SKM-1 treated with dmso at 0.1 percent for 144 hours (cell line): ENCODE measurements at regions not wholly inside any gene's neighbourhood (a gene's known extent, or its start where the extent isn't known, plus 50 kb on each side); places are given as distances from the start of the nearest gene placed in this dataset.

Experiments used
- DNase-seq: peaks from one replicate; lab custom pipeline; 2025; ENCODE audit not compliant: unreplicated experiment; lab: John Stamatoyannopoulos, UW

GRCh38 chr1:96236156-96236739 is 485.3 kb upstream of the PTBP2 start:
- DNase-seq = peak; percentile 53

DNA sequence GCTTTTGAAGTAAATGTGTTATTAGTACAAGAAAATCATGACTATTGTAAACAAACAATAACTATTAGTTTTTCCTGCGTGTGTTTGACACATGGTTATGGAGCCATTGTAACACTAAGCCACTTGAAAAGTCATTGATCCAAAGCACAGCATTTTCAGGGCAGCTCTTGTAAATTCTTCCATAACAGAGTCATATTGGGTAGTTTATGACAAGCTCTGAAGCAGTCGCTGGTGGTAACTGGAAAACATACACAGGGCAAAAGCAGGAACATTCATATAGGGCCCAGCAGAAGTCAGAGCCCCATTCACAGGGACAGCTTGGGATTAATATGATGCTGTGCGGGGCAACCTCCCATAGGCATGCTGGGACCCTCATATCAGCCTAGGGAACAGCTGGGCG is 483.2 kb upstream of the PTBP2 start:
- DNase-seq = no peak

DNA sequence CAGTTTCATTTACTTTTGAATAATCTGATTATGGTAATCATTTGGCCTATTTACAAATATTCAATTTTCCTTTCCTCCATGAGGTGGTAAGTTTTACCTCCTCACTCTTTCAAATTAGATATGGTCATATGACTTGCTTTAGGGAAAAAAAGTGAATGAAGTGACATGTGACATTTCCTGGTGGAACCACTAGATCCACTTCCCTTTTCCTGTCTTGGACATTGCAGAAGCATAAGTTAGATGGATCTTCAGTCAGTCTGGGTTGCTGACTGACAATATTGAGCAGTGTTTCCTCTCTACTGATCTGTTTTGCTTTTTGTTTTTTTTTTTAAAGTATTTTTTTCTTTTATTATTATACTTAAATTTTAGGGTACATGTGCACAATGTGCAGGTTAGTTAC is 481.1 kb upstream of the PTBP2 start:
- DNase-seq = no peak

DNA sequence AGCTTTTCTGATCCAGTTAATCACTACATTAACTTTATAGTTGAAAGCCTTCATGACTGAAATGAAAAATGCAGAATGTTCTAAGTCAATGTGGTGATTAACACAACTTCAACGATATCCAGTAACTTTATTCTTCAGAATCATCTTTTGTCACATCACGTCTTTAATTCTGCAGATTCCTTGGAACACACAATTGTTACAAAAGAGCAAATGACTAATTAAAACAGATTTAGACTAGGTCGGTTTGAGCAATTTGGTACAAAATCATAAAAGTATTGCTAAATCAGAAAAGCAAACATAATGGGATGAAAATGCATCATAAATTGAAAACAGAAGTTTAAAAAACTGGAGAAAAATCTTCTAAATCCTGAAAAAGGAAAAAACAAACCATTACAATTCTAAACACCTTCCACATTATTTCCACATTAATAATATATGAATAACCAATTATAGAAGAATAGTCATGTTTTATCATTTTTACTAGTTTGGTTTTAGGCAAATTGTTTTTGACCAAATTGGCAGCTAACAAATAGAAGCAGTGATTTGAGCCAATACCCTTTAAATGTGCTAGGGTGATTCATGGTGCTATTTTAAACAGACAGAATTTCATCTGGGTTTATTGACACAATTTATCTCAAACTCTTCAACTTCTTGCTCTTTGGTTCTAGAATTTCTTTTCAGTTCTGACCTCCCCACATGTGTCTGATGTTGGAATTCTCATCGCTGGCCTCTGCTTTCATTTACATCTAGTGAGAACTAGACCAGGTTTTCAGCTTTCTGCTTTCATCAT is 468.1 kb upstream of the PTBP2 start:
- no peak for DNase-seq

- DNase-seq = no peak
Measured at GRCh38 chr1:96256130-96256790, 465.3 kb upstream of the PTBP2 start.

- DNase-seq = no peak
Measured at GRCh38 chr1:96259399-96259798, 462.2 kb upstream of the PTBP2 start.

- DNase-seq = no peak
Measured at GRCh38 chr1:96281491-96281890, 440.1 kb upstream of the PTBP2 start.

DNA sequence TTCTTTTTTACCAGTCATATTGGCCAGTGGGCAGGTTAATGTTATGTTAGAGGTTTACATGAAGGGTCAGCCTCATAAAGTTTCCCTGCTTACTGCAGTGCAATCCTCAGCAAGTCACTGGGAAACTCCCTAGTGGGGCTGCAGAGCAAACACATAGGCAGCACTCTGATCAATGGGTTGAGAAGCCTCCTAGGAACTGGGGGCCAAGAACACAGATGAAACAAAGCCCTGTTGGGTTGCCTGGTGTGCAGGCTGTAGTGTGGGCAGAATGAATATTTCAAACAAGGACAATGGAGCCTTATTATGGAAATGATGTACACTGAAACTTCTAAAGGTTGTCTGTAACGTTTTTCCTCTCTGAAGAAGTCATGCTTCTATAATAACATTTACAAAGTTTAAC is 431.6 kb upstream of the PTBP2 start:
- no peak for DNase-seq

DNA sequence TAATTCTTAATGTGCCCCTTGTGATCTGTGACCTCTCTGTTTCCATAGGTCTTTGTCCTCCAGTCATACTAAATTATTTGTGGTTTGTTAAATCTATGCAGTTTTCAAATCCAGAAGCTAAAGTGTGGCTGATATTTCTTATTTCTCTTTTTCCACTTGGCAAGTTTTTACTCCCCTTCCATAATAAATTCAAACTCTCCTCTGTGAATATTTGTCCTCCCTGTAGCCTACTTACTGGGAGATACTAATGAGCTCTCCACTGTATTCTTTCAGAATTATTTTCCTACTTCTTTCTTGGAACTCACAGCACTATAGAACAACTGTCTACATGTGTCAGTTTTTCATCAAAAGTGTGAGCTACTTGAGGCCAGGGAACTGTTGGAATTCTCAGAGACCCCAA is 430.8 kb upstream of the PTBP2 start:
- DNase-seq = no peak

DNA sequence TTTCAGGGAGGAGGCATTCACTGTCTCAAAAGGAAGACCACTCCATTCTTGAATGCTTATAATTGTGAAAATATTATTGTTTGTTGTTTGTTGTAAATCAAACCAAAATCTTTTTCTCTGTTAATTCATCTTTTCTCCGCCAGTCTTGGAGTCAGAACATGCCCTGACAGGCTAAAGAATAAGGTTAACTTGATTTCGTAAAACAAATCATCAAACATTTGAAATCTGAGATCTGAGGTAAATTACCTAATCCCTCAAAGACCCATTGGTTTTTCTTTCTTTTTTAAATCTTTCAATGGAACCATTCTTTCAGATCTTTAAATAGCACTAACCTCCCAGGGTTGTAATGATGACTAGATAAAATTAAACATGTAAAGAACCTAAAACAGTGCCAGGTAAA is 430.1 kb upstream of the PTBP2 start:
- DNase-seq = no peak

GRCh38 chr1:96292141-96292540 is 429.4 kb upstream of the PTBP2 start:
- DNase-seq = no peak

DNA sequence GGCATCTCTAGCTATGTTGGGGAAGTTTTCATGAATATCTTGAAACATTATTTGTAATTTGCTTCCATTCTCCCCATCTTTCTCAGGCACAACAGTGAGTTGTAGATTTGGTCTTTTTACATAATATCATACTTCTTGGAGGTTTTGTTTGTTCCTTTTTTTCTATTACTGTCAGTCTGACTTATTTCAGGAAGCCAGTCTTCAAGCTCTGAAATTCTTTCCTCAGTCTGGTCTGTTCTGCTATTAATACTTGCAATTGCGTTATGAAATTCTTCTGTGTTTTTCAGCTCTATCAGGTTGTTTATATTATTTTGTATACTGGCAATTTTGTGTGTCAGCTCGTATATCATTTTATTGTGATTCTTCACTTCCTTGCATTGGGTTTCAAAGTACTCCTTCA is 424.6 kb upstream of the PTBP2 start:
- DNase-seq = no peak

- DNase-seq = no peak
Measured at GRCh38 chr1:96306809-96307560, 414.6 kb upstream of the PTBP2 start.

GRCh38 chr1:96308314-96308713 is 413.3 kb upstream of the PTBP2 start:
- peak; percentile 70 for DNase-seq

DNA sequence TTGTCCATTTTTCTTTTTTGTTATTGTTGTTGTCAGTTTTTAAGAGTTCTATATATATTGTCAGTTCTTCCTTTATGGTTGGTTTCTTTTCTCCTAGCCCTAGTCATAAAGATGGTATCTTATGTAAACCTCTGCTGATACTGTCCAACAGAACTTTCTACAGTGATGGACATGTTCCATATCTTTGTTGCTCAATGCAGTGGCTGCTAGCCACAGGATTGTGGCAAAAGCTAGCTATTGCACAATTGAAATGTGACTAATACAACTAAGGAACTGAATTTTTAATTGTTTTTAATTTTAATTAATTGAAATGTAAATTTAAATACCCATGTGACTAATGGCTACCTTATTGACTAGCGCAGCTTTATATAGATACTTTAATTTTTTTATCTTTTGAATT is 411.8 kb upstream of the PTBP2 start:
- DNase-seq = peak; percentile 70

DNA sequence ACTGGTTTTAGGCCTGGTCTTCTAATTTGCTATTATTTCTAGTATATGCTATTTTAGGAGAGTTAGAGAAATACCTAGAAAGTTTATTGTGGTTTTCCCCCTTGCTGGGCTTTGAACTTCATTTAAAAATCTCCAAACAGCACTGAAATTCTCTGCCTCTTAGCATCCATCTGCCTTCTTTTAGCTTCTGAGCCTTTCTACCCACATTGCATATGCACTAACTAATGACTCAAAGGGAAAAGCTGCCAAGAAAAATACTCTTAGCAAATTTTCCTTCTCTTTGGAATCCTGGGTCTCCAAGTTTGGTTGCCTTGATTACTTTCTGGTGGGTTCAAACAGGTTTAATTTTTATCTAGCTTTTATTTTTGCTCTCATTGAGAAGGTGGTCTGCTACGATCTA is 408.4 kb upstream of the PTBP2 start:
- DNase-seq = no peak

- DNase-seq = no peak
Measured at GRCh38 chr1:96329121-96329520, 392.5 kb upstream of the PTBP2 start.

DNA sequence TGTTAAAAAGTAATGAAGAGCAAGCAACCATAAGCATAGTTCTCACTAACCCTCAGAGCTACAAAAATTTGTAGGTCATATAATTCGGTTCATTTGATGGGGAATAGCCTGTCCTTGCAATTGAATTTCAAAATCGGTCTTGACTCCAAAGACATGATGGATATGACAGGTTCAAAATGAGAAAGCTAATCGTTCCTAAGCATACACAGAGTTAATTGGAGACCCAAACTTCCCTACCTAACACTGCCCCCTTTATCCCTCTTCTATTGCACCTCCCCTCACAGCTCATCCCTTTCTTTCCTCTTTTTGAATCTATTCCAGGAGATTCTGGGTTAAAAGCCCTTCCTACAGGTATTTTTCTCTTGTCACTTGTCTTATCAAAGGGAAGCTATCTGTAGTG is 390.0 kb upstream of the PTBP2 start:
- DNase-seq = no peak

- no peak for DNase-seq
Measured at GRCh38 chr1:96333522-96334235, 387.9 kb upstream of the PTBP2 start.

GRCh38 chr1:96334236-96334557 is 387.4 kb upstream of the PTBP2 start:
- DNase-seq = no peak

DNA sequence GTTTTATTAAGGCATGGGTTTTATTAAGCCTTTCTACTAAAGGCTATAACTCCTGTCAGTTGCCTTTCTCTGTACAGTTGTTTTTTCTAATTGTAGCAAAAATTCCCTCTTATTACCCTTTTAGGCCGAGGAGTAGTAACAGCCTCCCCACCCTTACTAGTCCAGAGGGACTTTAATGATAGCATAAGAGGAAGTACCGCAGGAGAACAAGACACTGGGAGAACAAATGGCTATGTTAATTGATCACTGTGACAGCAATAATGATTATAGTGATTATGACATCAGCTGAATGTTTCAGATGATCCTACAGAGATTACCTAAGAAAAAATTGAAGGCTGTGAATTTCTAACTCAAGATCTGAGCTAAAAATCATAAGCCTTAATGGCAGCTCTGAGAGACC is 383.0 kb upstream of the PTBP2 start:
- DNase-seq = no peak
